CD4-positive, alpha-beta T cell treated with Interleukin-17A for 1 hour (primary cell): ENCODE measurements at regions not wholly inside any gene's neighbourhood (a gene's known extent, or its start where the extent isn't known, plus 50 kb on each side); places are given as distances from the start of the nearest gene placed in this dataset.

ENCODE experiments used
- DNase-seq: peaks from one replicate; pipeline ENCODE4 v3.0.0-alpha.2; 2020

DNA sequence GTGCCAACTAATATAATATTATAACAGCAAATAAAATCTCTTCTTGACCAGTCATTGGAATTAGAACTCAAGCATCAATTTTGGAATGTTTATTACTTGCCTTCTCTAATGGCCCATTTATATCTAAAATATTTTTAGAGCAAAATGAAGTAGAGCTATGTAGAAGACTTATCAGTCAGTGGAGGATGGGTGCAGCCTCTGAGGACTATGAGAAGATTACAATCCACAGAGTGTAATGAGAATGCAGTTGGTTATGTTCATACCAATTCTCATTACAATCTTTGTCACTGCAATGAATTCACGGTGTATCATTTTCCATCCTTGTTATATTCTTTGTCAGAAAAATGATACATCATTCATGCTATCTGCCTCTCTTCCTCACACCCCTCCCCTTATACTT, 878.1 kb downstream of the CENPC start:
- no peak for DNase-seq

DNA sequence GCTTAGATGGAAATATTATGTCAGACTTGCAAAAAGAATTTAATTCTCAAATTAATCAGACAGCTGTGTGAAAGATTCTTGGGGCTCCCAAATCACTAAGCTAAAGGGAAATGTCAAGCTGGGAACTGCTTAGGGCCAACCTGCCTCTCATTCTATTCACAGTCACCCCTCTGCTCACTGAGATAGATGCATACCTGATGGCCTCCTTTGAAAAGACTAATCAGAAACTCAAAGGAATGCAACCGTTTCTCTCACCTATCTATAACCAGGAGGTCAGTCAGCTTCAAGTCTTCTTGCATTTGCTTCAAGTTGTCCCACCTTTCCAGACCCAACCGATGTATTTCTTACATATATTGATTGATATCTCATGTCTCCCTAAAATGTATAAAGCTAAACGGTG, 882.7 kb downstream of the CENPC start:
- no peak for DNase-seq

DNA sequence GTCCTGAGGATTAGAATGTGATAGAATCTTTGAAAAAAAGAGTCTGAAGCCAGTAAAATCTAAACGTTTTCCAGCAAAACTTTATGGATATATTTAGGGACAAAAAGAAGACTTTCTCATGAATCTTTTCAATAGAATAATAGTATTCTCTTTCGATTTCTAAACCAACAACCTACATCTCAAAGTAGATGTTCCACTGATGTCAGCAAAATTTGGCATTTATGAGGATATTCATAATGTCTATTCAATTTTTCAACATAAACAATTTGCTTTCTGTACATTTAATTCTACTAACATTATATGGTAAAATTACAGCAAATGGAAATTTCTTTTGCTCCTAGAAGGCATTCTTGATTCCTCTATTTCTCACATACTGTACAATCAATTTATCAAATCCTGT, 886.5 kb downstream of the CENPC start:
- no peak for DNase-seq

DNA sequence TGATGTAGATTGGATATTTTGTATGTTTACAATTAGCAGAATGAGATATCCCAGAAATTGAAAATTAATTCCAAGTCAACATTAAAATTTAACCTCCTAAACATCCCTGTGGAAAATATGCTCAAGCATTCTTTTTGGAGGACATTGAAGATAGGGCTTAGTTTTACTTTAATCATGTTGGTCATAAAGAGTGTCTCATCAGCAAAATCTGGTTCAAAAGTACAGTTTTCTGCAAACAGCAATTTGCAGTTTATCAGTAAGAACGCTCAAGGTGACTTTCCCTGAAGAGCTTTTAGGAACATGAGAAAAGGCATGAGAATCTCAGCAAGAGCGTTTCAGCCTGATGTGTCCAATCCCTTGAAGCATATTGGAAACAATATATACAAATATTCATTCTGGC, 889.8 kb downstream of the CENPC start:
- DNase-seq = no peak

DNA sequence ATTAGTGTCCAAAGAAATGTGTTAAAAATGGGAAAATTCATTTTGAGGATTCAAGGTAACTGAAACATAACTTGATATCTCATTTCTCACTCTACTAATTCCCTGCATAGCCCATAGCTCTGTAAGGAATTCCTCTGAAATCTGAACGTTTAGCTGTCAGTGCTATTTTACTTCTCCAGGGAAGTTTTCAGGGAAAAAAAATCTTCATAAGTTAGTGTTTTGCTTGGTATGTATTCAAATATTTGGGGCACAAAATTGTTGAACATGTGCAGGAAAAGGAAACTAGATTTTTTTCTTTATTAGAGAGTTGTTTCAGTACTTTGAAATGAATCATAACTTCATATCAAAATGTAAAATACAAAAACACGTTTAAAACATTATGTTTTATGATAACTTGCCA, 891.4 kb downstream of the CENPC start:
- no peak for DNase-seq

DNA sequence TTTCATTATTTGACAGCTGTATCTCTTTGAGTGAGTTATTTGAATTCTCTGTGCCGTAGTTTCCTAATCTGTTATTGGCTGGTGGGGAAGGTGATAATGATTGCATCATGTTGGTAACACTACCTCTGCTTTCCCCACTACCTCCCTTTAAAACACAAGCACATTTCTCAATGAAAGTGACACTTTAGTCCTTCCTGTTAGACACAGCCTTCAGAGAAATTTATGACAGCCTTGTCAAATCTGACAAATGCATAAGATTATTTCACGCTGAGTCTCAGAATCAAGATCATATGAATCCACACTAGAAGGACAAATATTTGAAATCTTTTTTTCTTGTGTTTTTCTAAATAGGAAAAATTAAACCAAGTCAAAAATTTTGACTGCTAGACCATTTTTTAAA, 896.1 kb downstream of the CENPC start:
- DNase-seq = no peak

DNA sequence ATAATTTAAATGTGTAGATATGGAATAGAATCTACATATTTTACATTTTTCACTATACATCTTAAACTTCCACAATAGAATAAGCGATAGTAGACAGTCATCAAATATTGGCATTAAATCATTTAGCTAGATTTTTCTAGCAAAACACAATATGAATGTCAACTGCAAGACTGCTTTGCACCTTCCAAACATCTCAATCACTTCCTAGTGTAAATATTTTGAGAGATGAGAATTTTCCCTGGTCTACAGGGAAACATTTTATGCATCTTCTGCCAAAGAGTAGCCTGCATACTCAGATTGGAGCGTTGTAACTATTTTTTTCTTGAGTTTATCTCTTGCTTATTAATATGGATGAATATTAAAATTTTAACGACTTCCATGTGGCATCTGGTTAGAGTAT, 897.4 kb downstream of the CENPC start:
- DNase-seq = no peak

DNA sequence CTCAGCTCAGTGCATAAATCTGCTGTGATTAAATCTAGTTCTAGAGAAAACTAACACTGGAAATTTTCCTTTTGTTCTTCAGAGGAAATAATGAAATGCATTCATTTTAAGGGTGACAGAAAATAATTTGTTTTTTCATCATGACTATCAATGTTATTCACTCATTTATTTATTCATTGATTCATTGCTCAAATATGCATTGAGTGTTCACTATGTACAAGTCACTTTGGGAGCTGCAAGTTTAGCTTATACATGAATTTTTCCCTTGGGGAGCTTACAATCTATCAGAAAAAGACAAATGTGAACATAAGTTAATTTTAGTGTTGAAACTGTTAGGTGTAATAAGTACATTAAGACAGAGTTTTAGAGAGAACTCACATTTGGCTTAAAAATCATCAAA, 897.8 kb downstream of the CENPC start:
- no peak for DNase-seq

DNA sequence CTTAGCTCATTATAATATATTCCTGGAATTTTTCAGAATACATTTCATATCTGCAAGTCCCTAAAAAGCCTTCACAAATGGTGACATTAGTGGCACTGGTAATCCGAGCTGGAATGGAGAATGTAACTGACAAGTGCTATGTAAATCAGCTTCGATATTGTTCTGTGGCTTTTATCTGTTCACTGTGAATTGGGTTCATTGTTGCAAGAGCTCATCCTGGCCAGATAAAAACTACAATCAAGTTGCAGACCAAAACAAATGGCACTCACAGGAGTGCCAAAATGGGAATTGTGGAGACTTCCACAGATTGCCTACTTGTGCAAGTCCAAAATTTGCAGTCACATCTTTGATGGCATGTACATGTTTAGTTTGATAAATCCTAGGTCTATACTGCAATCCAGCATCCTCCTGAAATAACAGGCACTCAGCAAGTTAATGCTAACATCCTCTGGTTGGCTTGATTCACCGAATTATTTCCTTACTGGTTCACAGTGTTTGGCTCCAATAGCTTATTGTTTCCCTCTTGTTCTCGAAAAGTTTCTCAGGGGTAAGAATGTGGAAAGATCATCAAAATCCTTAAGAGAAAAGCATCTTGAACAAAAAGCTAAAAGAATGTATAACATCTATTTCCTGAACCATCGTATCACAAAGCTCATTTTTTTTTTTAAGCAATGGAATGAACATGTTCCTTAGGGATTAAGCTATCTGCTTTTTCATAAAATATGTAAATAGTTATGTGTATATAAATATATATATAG, 904.9 kb downstream of the CENPC start:
- no peak for DNase-seq

DNA sequence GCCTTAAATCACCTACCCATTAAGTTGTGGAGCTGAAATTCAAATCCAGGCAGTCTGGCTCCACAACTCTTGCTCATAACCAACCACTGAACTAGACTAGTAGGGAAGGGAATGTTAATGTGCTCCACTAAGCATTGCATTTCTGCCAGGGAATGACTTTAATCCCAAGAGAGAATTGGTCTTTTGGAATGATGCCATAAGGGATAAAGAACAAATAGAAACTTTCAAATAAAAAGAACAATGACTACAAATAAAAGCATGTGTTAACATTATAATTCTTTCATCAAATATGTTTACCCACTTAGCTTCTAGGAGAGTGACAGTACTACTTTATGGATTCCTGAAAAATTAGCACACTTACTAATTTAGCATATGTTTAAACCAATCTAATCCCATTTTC, 905.9 kb downstream of the CENPC start:
- DNase-seq = no peak

DNA sequence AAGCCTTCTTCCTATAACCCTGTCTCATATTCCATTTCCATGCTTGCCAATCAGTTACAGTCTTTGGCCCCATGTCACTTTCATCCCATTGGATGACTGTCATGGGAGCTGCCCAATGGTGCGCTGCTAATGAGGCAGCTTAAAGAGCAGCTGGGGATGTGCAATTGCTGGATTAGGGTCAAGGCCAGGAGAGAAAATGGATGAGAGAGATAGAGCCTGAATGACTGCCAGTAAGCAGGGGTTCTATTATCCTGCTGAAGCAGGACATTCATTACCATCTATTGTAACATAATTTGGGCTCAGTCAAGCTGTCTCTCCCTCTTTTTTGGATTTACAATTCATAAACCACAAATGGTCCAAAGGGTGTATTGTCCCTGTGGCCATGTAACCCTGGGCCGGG, 909.0 kb downstream of the CENPC start:
- no peak for DNase-seq

DNA sequence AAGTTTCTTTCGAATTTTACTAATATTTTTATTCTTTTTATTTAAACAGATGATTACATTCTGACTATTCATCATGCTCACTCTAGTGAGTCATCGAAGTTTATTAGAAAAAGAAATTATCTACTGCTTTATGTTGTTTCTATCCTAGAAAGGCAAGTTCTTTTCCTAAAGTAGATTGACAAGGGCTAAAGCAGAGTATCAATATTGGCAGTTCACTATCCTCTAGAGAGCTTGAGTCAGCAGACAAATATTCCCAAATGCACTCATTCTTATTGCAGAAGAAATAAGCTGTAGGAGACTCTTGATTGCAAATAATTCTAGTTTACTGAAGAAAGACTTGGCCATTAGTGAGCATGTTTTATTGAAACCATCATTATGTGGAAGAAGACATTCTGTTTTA, 911.8 kb downstream of the CENPC start:
- DNase-seq = no peak

DNA sequence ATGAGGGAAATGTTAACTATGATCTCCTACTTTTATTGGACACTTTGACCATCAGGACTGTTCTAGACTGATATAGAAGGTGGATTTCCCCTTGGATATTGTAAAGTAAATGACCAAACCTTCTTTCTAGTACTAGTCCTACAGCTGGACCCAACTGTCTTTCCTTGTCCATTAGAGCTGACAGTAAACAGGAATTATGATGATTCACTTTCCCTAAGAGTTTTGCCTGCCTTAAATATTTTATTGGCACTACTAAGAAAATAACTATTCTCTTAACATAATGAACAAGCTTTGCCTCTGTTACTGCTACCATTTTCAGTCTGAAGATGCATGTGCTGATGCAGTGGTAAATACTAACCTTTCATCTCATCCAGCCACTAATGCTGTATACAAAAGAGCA, 915.4 kb downstream of the CENPC start:
- no peak for DNase-seq

DNA sequence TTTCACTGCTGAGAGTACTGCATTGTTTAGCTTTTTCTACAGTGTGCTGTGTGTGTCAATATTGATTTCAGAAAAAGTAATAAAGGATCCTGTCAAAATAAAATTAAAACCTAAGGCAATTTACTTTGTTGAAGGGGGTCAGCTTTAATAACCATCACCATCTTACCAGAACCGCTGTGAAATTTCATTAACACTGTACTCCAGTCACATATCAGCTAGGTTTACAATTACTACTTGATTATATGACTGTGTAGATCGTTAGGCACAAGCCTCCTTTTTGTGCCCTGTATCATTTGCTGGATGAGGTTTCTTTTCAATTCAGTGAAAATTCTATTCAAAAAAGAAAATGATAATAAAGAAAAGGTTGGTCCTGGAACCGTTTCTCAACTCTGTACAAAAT, 917.2 kb downstream of the CENPC start:
- no peak for DNase-seq

DNA sequence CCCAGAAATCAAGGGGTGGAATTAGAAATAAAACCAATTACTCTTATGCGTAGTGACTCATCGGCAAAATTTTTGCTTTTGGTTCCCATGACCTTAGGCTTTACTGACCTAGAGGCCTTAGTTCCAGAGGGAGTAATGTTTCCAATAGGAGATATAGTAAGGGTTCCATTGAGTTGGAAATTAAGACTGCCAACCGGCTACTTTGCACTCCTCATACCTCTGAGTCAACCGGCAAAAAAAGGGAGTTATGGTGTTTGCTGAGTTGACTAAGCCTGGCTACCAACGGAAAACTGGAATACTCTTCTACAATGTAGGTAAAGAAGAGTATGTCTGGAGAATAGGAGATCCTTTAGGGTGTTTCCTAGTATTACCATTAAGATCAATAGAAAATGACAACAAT, 919.8 kb downstream of the CENPC start:
- no peak for DNase-seq

DNA sequence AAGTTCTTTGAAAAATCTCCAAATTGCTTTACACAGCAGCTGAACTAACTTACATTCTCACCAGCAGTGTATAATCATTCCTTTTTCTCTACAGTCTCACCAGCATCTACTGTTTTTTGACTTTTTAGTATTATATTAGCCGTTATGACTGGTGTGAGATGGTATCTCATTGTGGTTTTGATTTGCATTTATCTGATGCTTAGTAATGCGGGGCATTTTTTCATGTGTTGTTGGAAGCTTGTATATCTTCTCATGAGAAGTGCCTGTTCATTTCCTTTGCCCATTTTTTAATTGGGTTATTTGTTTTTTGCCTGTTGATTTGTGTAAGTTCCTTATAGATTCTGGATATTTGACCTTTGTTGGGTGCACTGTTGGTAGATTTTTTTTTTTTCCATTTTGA, 931.7 kb downstream of the CENPC start:
- DNase-seq = no peak

DNA sequence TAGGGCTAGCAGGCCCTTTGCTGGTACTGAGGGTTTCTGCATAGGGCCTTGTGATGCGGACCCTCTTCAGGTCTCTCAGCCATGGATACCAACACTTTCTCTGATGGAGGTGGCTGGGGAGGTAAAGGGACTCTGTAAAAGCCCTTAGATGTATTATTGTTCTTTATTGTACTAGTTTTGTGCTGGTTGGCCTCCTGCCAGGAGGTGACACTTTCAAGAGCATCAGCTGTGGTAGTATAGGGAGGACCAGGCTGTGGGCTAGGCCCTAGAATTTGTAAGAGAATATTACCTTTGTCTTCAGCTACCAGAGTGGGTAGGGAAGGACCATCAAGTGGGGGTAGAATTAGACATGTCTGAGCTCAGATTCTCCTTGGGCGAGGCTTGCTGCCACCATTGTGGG, 936.3 kb downstream of the CENPC start:
- no peak for DNase-seq

DNA sequence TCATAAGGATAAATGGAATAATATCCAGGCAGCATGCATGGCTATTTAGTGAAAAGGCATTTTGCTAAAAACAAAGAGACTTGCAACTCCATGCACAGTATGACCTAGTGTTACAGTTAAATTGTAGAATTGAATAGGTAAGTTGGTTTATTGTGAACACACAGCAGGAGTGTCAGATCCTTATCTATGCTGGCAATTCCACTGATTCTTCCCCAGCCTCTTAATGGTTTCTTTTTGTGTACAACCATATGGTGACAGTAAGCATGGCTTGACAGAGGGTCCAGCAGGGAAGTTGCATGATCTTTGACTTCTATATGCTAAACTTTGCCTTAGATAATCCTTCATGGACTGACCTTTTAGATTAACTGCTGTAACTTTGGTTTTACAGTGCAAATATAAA, 936.6 kb upstream of the EPHA5 start:
- DNase-seq = no peak

DNA sequence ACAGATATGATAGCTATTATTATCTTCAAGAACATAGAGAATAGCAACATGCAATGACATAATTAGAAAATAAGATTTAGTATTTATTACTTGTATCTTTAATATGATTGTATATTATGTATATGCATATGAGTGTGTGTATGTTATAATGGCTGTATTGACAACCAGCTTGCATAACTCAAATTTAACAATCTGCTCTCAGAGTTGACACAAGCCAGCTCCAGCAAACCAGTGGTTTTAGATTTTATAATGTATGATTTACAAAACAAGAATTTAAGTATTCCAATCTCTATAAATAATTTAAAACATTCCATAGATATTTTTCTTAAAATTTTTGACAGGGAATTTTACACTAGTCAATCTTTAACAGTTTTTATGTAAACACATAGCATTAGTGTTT, 935.9 kb upstream of the EPHA5 start:
- DNase-seq = no peak

DNA sequence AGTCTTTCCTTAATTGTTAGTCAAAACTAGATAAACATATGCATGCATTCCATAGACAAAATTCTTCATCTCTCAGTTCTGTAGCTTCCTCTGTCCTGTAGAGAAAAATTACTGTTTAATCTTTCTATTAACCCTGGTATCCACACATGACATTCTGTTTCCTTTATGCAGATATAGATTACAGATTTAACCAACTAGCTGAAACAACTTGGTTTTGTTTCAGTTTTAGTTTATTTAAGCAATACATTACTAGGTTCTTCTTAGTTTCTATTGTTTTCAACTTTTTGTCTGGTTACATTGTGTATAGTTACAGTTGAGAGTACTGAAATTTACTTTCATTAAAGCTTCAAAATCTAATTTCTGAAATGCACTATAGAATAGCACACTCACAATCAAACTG, 933.9 kb upstream of the EPHA5 start:
- DNase-seq = no peak

DNA sequence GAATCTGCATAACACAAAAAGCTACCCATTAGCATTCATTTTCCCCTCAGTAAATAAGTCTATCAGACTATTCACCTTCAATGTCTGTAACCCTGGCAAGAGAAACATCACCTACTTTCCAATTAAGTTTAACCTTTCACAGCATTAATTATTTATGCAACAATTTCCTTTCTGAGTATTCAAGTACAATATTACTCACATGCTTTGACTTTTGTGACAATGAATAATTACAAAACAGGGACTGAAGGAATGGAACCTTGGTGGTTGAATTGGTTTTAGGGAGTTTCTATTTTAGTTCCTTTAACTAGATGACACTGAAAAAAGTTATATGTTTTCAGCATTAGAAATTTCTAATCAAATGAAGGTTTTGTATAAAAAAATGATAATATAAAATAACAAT, 932.3 kb upstream of the EPHA5 start:
- no peak for DNase-seq

DNA sequence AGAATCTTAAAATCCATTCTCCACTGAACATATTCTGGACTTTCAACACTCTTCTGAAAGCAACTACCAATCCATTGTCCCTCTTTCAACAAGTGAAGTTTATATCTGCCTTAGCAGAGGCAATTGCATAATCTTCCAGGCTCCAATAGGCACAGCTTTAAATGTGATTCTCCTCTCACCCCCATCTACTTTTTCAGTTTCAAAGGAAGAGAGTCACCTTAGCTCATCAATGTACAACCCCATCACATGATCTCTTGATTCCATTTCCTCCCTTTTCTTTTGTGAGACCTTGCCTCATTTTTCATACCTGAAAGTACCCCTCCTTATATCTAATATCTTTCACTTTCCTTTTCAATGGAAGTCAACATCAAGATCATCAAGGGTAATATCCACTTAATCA, 921.7 kb upstream of the EPHA5 start:
- no peak for DNase-seq

DNA sequence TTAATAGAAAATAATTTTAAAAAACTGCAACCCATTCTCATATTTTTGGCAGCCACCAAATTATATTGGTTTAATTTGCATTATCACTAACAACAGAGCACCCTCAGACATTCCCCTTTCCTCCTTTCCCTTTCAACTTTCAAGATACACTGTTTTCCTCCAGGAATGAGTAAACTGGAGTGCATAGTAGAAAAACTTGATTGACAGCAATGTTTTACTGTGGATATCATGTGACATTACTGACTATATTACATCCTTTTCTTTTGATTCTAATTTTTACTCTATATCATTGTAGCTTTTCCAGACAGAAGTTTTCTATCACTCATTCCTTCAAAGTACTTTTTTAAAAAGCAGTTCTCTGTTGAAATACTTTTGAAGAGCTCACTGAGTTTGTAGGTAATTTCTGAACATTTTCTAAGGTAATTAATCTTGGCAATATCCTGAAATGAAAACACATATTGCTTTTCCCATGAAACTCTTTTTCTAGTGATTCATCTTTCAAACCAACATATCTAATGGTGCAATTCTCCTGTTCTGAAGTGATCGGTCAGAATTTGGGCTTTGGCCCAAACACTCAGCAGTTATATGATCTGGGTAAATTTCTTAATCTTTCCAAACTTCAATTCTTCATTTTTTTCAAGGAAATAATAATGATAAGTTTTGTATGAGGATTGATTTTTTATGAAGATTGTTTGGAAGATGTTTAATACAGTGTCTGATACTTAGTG, 920.4 kb upstream of the EPHA5 start:
- DNase-seq = no peak

DNA sequence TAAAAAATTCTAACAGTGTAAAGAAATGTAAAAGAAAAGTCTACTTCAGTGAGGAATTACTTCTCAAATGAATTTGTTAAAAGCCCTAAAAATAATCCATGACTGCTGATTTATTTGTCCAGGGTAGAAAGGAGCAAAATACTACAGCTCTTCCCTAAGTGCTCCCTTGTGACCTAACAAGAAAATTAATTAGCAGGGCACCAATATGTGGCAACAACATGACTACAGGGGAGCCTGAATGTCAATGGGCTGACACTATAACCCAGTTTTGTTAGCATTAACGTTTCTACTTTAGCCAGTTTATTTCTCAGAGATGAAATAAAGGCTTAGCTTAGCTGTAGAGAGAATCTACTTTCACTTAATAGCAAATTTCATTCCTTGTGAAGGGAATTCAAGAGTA, 918.9 kb upstream of the EPHA5 start:
- no peak for DNase-seq

DNA sequence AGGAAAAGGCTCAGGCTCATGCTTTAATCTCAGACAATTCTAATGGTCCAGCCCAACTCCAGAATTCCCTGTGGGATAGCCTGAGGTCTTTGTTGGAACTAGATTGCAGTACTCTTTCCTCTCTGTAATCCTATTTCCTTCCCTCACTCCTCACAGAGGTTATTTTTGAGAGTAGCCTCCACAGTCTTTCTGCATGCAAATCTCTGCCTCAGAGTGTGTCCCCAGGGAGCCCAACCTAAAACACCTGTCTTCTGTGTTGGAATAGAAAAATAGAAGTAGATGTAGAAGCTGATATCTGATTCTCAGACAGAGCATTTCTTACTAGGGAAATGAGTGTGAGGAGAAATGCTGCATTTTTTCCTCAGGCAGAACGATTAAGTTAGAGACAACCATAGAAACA, 915.5 kb upstream of the EPHA5 start:
- no peak for DNase-seq
